HG03521 (cell line): ENCODE measurements at regions not wholly inside any gene's neighbourhood (a gene's known extent, or its start where the extent isn't known, plus 50 kb on each side); places are given as distances from the start of the nearest gene placed in this dataset.
"Not testable (repeated sequence)": the region's sequence is repeated elsewhere in the genome, so short reads cannot be mapped to it uniquely, and the experiment has no call there.

ENCODE experiments used
- ATAC-seq: cut with Tn5 transposase; IDR thresholded peaks from one replicate; pipeline ENCODE4 v1.9.1; 2021; ENCODE audit warnings: mild to moderate bottlenecking, moderate library complexity; ENCODE audit not compliant: unreplicated experiment

DNA sequence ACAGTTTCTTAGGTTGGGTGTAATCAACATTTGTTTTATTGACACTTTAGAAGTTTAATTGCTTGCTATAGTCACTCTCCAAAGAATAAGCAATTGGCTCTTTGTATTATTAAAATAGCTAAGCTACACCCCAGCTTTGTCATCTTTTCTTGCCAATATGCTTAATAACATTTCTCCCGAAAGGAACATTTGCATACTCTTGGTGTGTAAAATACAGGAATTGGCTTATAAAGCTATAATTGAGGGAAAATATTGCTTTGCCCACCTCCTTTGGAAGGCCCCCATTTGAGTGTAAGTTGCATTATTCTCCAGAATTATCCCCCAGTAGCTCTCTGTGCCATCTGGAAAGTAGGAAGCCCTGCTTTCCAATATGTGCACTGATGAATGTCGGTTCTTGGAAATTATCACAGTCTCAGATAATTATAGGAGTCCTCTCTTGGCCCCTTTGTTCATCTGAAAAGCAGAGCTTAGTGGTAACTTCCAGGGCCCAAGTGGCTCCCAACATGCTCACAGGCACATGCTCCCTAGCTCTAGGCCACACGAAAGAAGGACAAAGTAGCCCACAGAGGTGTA is 92.4 kb upstream of the B3GAT2 start:
- ATAC-seq = no peak

- ATAC-seq = no peak
Measured at GRCh38 chr6:71053475-71053874, 96.6 kb upstream of the B3GAT2 start.

DNA sequence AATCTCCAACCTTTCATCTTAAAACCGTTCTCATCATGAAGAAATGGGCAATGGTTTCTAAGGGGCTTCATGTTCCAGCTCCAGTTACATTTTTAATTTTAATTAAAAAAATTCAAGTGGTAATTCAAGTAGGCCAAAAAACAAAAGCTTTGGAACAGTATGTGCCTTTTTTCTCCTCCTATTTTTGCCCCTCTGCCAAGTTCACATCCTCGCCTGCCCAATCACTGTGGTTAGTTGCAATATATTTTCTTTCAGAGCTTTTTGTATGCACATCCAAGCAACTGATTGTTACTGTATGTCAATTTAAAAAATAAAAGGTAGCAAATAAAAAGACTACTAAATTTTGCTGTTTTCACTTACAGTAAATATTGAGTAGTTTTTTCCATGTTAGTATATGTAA is 99.8 kb upstream of the B3GAT2 start:
- no peak for ATAC-seq

DNA sequence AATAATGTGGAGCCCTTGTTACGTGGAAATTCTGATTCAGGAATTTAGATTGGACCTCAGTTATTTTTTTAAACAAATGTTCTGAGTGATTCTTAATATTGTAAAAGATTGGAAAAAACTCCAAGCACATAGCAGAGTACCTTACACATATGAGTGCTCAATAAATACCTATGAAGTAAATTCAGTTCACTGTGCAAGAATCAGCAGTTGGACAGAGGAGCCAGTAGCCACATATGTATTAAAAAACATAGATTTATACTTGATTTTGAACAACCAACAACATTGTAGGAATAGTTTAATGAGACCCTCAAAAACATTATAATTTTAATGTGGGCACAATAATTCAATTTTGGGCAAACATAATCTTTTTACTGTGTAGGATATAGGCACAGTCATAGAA is 109.3 kb upstream of the B3GAT2 start:
- no peak for ATAC-seq

DNA sequence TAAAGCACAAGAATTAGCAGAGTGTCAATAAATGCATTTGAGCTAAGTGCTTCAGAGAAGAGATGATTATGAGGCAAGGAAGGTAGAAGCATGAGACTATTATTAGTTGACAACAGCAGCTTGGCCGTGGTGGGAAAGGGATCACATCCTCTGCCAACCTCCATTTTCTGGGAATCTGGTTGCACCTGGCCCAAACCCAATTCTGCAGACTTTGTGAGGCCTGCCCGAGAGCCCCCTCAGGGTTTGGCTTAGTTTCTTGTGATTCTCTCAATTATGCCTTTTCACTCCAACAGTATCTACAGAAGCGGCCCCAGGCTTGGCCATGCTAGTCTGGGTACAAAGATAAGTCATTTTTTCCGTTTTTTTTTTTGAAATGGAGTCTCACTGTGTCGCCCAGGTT is 111.0 kb upstream of the B3GAT2 start:
- ATAC-seq = no peak

DNA sequence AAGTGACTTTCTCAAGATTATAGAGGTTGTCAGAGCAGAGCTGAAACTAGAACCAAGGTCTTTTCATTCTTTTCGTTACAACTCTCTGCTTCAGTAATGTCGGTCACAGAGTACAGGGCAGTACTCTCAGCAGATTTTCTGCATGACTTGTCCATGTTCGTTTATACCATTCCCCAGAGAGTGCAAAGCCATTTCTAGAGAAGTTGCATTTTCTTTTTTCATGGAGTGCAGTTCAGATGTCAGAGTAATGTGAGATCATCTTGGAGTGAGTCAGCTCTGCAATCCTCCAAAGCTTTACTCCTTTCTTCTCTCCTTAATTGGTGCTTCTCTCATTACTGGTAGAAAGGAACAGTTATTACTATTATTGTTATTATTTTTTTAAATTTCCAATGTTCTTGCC is 115.6 kb upstream of the B3GAT2 start:
- no peak for ATAC-seq

DNA sequence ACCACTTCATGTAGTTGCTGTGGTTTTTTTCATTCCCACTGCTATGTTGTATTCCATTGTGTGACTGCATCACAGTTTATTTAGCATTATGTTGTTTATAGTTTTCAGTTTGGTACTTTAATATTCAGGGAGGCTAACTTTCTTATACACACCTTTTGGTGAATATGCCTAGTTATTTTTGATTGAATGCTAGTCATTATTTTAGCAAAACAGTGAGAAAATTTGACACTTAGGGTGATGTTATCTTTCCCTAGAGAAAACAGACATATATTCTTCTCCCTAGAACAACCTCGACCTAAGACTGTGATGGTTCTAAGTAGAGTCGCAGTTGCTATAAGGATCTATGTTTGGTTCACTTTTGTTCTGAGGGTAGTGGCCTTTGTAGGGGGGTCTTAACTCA is 120.8 kb upstream of the B3GAT2 start:
- ATAC-seq = no peak

GRCh38 chr6:71079677-71080076 is 122.8 kb upstream of the B3GAT2 start:
- no peak for ATAC-seq

DNA sequence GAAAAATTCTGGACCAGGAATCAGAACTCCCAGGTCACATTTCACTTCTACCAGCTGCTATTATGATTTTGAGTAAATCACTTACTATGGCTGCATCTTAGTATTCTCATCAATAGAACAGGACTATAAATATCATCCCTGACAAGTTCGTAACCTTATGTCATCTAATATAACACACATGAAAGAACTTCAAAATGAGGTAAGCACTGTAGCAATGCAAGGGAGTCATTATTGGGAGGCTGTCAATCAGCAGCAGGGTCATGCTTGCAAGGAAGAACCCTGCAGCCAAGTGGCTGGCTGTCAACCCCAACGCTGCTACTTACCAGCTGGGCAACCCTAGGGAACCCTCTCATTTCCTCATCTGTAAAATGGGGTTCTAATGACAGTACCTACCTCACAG is 123.3 kb upstream of the B3GAT2 start:
- no peak for ATAC-seq

- no peak for ATAC-seq
Measured at GRCh38 chr6:71080826-71081225, 124.0 kb upstream of the B3GAT2 start.

- no peak for ATAC-seq
Measured at GRCh38 chr6:71082033-71082650, 125.3 kb upstream of the B3GAT2 start.

DNA sequence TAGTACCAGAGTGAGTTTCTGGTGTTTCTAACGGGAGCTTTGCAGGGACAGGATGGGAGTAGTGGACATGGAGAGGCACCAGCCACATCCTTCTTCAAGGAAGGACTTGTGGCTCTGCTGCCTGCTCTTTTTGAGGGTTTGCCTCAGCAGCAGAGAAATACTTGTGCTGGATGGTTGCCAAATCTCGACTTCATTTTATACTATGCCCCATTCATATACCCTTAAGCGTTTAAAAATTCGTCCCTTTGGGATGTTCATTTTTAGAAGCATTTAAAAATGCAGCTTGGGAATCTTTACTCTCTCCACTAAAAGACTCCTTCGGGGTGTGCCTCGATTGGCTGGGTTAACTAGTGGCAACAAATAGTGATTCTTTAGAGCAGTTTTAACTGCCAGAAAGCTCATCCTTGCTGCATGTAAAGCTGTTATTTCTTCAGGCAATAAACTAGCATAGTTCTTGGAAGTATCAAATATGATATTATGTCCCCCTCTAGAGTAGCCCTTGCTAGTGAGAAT is 126.5 kb upstream of the B3GAT2 start:
- no peak for ATAC-seq

GRCh38 chr6:71088166-71088565 is 131.3 kb upstream of the B3GAT2 start:
- ATAC-seq = no peak

GRCh38 chr6:71090217-71090616 is 133.4 kb upstream of the B3GAT2 start:
- no peak for ATAC-seq

DNA sequence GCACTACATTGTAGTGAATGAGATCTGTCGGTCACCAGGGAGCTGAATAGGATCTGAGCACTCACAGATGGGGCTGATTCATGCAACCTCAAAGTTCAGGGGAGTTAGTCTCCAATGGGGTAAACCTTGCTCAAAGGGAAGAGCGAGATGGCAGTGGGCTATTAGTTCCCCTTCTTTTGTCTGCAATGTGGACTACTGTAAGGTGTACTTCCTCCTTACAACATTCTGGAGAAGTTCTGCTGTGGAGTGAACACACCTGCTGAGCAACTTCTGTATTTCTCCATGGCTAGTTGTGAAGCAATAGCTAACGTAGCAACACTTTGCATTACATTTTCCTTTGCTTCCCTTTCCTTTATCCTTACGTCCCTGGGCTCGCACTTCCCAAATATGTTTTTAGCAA is 134.3 kb upstream of the B3GAT2 start:
- ATAC-seq = no peak

- ATAC-seq = no peak
Measured at GRCh38 chr6:71091956-71092355, 135.1 kb upstream of the B3GAT2 start.

DNA sequence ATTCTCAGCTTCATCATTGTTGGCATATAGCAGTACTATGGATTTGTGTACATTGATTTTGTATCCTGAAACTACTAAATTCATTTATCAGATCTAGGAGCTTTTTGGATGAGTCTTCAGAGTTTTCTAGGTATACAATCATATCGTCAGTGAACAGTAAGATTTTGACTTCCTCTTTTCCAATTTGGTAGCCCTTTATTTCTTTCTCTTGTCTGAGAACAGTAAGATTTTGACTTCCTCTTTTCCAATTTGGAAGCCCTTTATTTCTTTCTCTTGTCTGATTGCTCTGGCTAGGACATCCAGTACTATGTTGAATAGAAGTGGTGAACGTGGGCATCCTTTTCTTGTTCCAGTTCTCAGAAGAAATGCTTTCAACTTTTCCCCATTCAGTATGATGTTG is 140.4 kb upstream of the B3GAT2 start:
- ATAC-seq = not testable (repeated sequence)

DNA sequence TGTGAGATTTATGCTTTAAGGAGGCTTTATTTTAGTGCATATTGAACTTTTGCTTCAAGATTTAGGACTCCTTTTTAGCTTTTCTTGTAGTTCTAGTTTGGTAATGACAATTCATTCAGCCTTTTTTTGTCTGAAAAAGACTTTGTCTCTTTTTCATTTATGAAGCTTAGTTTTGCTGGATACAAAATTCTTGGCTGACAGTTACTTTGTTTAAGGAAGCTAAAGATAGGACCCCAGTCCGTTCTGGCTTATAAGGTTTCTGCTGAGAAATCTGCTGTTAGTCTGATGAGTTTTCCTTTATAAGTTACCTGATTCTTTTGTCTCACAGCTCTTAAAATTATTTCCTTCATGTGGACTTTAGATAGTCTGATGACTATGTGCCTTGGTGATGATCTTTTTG is 142.8 kb upstream of the B3GAT2 start:
- ATAC-seq = no peak

- ATAC-seq = no peak
Measured at GRCh38 chr6:71103130-71103529, 146.3 kb upstream of the B3GAT2 start.

- ATAC-seq = no peak
Measured at GRCh38 chr6:71103641-71104040, 146.8 kb upstream of the B3GAT2 start.

- no peak for ATAC-seq
Measured at GRCh38 chr6:71106276-71106675, 149.4 kb upstream of the B3GAT2 start.

DNA sequence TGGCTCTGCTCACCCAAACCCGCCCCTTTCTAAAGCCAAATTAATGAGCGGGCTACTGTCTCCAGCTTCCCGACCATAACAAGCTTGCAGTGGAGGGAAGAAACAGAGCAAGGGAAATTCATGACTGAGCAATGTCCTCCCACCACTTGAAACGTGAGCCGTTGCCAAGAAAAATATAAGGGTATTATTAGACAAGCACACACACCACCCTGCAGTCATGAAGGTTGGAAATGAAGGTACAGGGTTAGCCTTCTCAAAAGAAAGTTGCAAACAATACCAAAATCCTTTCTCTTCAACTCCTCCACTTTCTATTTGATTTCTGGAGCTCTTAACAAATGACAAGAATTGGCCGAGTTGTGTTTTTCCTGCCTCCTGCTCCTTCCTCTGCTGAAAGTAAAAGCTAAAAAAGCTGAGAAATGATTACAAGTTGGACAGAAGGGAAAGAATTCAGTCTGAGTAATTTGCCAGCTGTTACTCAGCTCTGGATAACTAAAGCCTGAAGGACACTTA is 151.1 kb upstream of the B3GAT2 start:
- no peak for ATAC-seq

- ATAC-seq = no peak
Measured at GRCh38 chr6:71114544-71114943, 157.7 kb upstream of the B3GAT2 start.
